HG03196 (cell line): ENCODE measurements at regions not wholly inside any gene's neighbourhood (a gene's known extent, or its start where the extent isn't known, plus 50 kb on each side); places are given as distances from the start of the nearest gene placed in this dataset.

Experiments used
- ATAC-seq: cut with Tn5 transposase; IDR thresholded peaks from one replicate; pipeline ENCODE4 v1.9.1; 2021; ENCODE audit not compliant: unreplicated experiment

DNA sequence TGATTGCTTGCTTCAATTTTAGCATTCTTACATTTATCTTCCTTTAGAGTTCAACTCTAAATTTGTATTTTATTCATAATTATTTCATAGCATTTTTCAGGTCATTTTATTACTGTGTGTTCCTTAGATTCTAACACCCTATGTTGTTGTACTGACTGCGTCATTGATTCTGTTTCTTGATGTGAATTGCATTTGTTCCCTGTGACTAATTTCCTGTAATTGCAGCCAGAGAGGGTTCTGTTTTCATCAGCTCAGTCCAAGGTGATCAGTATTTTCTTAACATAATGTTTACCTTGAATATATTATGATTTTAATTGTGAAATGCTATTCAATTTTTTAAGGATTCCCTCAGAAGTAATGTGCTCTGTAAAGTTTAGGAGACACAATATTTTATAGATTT is 970.2 kb upstream of the PIK3C3 start:
- no peak for ATAC-seq

DNA sequence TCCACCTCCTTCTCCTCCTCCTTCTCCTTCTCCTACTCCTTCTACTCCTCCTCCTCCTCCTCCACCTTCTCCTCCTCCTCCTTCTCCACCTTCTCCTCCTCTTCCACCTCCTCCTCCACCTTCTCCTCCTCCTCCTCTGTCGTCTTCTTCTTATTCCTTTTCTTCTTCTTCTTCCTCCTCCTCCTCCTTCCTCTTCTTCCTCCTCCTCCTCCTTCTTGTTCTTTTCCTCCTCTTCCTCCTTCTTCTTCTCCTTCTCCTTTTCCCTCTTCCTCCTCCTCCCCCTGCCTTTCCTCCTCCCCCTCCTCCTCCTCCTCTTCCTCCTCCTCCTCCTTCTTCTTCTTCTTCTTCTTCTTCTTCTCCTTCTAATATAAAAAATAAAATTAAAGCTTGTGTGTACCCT is 971.2 kb upstream of the PIK3C3 start:
- no peak for ATAC-seq

DNA sequence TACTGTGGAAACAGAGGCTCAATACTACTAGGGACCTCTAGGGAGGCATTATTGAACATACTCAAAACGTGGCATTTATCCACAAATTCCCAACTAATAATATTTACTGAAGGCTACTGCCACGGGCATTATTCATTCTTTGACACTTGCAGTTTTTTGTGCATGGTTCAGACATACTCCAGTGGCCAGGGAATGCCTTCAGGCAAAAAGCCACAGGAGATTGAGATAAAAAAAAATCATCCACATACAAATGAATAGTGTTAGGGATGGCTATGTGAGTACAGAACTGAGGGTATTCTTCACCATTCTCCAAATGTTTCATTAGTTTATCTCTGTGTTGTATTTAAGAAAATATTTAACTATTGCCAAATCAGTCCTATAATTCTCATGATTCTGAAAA is 974.9 kb upstream of the PIK3C3 start:
- no peak for ATAC-seq

DNA sequence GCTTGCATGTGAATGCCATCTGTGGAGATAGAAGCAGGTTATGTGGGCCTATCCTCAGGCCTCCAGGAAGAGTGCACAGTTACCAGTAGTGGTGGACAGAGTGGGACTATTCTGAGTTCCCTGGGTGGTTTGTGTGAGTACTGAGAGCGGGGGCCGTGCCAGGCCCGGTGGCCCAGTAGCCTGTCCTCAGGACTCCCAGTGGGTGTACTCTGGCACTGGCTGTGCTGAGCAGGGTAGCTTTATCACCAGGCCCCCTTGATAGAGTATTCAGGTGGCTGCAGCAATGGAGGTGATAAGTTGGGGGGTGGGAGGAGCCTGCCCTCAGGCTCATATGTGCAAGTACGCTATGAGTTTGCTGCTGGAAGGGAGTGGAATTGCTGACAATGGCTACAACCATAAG is 979.0 kb upstream of the PIK3C3 start:
- ATAC-seq, result no peak

DNA sequence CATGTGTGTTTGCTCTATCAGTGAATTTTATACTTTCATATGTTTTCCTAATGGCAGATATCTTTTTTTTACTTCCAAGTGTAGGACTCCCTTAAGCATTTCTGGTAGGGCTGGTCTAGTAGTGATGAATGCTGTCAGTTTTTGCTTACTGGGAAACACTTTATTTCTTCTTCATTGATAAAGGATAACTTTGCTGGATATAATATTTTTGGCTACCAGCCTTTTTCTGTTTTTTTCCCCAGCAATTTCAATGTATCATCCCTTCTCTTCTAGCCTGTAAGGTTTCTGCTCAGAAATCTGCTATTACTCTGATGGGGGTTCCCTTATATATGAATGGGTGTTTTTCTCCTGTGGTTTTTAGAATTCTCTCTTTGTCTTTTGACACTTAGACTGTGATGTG is 980.6 kb upstream of the PIK3C3 start:
- ATAC-seq, result no peak

DNA sequence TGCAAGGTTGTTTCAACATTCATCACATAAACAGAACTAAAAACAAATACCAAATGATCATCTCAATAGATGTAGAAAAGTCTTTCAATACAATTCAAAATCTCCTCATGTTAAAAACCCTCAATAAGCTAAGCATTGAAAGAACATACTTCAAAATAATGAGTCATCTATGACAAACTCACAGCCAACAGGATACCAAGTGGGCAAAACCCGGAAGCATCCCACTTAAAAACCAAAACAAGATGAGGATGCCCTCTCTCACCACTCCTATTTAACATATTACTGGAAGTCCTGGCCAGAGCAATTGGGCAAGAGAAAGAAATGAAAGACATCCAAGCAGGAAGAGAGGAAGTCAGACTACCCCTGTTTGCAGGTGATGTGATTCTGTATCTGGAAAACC is 992.2 kb upstream of the PIK3C3 start:
- ATAC-seq, result no peak

DNA sequence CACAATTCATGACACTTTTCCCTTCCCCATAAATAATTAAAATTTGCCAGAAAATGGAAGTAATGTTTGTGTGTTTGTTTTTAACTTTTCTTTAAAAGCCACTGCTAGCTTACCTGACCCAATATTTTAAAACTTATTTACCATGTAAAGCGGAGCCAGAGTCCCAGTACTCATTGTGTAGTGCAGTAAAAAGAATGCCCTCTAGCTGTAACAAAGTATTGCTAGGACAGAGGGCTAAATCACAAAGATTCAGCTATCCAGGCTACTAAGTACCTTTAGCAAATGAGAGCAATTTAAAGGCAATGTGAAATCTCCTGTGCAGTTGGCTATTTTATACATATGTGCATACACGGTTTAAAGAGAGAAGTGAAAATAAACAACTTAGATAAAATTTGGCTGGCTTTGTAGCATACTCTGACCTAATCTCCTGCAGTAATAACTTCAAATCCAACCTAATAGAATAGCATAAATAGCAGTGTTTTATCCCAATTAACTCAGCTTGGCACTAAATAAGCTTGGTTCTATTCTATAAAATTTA is 997.4 kb upstream of the PIK3C3 start:
- ATAC-seq, result no peak

DNA sequence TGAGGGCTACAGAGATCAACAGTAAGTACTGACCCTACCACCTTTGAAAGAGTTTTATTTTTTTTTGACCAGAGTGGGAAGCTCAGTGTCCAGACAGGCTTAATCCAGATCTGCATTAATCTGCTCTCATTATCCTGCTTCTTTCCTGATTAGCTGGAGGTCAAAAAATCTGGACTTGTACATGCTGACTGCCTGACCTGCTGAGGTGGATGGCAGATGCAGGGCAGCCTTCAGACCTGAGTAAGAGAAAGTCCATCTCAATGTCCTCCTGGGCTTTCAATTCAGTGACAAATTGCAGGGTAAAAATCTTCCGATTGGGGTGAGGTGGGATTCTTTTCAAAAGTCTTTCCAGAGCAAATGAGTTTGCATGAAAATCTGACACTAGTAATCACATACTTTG is 998.8 kb upstream of the PIK3C3 start:
- no peak for ATAC-seq

DNA sequence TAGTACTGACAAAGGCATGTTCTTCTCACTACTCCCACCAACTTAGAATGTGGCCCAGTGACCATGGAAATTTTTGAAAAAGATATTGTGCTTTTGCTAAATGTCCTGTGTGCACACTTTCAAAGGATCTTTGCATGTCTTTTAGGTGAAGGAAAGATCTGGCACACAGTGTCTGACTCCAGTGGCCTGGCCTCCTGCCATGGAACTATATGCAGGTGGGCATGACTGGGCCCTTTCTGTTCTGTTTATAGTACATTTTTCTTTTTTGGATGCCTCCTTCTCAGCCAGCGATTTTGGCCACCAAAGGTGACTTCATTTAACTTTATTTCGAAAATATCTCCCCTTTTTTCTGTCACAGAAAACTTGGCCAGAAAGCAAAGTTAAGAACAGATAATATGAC is 999.7 kb upstream of the PIK3C3 start:
- no peak for ATAC-seq

DNA sequence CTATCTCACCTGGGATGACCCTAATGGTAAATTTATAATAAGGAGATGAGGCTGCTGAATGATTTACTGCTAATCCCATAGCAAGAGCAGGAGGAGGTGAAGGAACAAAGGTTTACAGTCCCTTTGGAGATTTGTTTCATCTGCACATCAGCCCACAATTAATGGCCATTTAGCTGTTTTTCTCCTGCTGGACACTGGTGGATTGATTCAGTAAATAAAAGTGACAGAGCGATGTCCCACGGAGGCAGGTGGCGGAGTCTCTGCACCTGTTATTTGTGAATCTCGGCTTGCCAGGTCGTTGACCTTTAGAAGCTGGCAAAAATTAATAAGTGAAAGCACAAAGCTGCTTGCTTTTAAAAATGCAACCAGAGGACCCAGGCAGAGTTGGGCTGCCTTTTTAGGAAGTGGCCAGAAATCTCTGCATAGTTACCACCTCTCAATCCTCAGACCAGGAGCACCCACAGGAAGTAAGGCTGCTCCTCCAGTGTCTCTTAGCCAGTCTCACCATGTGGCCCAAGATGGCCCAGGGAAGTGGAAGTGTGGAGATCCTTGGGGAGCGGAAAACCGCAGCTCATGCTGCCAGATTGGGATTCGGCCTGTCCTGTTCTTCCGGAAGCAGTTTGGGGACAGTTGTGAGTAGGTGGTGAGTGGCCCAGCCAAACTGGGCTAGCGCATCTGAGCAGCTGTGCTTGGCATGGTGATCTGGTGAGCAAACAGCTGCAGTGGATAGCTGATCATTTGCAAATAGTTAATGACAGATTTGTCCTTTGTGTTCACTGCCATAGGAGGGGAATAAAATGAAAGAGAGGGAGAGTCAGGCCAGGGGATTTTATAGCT is 1005.7 kb upstream of the PIK3C3 start:
- no peak for ATAC-seq

DNA sequence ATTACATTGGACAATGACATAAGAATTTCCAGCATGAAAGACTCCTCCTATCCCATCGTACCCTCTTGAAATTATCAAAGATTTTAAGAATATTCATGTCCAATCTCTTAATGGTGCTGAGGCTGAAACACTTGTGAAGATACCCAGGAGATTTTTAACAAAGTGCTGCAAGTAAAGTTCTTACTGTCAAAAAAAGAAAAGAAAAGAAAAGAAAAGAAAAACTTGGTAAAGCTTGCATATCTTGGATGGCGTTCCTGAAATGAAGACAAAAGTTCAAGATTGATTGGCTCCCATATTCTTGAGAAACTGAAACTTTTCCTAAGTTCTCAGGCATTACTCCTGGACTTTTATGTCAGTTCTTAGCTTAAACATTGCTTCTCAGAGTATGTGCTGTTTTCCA is 1010.5 kb upstream of the PIK3C3 start:
- no peak for ATAC-seq

DNA sequence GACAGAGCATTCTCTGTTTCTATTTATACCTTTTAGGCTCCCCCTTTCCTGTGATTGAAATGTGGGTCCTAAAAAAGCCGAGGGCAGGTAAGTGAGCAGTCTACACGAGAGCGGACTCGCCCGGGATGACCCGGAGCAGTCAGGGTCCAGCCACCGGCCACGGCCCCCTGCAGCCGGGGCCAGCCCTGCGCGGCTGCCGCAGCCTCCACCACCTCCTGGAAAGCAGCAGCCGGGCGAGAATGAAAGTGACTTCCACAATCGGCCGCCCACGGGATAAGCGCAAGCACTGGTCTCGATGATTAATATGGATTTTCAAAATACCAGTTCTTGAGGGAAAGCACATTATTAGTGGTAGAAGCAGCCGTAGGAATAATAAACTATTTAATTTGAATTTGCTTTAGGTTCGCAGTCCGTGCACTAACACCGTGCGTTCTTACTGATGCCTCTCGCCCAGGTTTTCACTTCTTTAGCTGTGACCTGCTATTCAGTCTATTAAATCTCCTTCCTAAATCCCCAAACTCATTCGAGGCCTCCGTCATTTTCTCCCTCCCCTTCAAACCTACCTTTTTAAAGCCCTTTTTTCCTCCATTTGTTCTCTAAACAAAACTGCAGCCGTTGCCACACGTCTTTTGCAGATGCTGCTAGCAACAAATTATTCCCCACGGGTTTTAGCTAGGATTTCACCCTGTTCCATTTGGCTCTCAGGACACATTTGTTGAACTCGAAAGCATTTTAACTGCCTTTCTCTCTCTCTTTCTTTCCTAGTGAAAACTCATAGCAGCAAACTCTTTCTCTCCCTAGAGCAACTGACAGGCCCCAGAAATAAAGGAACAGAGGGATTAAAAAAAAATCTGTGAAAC is 1015.1 kb upstream of the PIK3C3 start:
- no peak for ATAC-seq

DNA sequence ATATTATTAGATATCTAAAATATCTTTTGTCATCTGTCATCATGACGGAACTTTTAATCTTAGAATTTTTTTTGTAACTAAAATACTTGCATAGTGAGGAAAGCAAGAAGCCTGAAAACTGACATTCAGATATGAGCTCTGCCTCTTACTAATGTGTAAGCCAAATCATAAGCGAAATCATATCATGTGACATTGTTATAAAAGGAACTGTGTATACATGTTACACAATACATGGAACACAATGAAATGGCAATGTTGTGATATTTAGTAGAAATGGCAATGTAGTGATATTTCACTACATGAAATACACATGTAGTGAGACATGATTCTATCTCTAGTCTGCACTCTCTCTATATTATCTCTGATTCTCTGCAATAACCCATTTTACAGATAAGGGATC is 1016.4 kb upstream of the PIK3C3 start:
- no peak for ATAC-seq

DNA sequence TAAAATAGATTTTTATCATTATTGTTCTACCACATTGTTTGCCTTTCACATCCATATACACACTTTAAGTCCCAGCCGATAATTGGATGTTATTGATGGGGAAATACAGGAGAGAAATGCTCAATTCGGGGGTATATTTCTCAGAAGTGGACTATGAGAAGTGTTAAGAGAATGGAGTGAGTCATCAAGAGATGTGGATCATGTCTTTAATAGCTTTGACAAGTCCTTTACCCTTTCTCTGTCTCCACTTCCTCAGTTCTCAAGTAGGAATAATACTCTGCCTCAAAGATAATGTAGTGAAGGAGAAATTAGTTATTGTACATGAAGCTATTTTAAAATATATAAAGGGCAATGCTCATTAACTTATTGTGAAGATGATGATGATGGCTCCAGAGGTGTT is 1017.6 kb upstream of the PIK3C3 start:
- ATAC-seq, result no peak

DNA sequence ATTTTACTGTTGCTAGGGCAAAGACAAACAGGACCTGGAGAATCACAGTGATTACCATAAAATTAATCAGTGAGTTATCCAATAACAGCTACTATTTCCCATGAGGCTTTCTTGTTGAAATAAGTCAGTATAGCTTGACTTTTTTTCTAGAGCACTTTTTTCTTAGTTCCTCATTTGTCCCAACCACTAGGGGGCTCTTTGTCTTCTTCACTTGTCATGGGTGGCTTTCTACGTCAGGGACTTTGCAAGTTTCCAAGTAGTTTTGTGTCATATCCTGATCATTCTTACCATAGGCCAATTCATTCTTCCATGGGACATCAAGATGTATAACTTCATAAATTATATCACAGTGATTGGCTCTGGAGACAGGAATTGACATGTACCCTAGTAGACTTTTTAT is 1019.6 kb upstream of the PIK3C3 start:
- ATAC-seq, result no peak

DNA sequence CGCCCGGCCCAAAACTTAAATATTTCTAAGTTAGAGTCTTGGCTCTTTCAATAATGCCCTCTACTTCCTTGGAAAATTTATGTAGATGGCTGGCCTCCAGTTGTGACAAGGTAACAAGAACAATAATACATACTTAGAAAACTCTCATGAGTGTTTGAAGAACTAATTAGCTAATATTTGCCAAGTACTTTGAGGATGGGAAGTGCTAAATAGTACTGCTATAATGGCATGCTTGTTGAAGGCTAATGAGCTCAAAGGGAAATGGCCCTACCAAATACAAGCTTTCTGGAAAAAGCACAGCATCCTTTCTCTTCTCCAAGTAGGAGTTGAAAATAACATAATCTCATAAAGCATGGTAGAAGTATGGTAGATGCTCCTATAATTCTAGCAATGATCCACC is 1022.2 kb upstream of the PIK3C3 start:
- ATAC-seq, result no peak

DNA sequence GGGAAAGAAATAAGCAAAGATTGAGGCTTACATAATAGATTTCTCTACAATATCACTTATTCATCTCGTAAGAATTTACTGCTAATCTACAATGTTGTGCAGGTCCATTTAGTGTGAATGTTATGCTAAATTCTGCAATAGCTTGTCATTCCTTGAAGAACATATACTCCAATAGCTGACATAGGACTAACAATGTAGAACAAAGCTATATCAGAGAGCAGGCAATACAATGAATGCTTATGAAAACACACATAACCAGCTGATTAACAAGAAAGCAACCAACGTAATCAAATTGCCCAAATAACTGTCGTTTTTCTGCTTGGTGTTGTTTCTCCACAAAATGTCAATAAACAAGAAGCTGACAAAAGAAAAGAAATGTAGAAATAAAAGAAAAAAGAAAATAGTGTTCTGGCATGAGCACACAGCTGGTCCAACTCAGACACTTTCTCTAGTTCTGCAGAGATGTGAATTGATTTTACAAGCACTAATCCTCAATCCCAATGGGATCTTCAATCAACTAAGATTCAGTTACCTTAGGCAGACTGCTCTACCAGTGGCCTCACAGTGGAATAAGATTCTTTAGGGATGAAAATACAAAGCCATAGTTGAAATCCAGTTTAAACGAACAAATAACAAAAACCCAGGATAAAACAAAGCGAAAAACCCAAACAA is 1024.7 kb upstream of the PIK3C3 start:
- ATAC-seq, result no peak

DNA sequence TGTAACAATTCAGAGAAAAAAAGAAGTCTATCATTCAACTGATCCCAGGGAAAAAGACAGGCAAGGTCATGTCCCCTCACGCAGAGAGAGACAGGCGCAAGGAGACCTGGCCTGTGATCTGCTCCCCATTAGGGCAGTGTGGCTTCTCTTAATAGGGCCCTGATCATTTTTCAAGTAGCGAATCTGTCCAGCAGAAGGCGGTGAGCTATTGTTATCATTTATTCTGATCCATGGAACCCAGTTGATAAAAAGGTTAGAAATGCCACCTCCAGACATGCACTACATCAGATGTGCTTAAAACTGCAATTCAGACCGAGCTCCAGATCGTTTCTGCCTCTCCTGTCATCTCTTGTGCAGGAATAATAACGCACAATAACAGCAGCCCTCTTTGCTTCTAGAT is 1025.6 kb upstream of the PIK3C3 start:
- no peak for ATAC-seq

DNA sequence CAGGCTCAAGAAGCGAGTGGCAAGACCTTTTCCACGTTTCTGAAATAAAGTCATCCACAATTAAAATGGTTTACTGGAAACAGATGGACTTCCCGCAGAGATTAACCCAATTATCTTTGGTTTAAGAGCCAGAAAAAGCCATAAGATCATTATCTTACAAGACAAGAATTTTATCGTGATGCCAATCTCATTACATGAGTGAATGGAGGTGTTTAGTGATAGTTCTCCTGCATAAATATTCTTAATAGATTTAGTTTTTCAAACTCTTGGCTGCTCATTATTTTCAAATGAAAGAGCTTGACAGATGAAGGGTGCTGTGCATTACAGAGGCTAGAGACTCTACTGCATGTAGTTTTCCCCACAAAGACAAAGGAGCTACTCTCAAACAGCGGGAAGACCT is 1028.4 kb upstream of the PIK3C3 start:
- no peak for ATAC-seq

DNA sequence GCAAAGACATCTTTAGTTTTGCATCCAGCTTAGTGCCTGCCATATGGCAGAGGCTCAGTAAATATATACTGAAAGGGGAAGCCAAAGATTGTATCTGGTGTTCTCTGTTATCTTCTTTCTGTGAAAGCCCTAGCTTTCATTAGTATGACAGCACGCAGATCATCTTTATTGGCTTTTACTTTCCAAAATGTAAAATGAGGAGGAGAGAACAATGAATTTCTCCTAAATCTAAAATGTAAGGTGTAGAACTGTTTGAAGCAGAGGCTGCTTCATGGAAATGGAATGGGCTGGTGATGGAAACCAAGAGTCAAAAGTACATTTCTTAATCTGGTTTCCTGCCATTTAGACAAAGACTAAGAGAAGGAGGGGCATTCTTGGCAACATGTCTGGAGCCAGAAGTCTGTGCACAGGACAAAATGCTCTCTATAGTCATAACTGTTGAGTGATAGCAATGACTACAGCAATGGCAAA is 1029.9 kb upstream of the PIK3C3 start:
- ATAC-seq, result no peak

DNA sequence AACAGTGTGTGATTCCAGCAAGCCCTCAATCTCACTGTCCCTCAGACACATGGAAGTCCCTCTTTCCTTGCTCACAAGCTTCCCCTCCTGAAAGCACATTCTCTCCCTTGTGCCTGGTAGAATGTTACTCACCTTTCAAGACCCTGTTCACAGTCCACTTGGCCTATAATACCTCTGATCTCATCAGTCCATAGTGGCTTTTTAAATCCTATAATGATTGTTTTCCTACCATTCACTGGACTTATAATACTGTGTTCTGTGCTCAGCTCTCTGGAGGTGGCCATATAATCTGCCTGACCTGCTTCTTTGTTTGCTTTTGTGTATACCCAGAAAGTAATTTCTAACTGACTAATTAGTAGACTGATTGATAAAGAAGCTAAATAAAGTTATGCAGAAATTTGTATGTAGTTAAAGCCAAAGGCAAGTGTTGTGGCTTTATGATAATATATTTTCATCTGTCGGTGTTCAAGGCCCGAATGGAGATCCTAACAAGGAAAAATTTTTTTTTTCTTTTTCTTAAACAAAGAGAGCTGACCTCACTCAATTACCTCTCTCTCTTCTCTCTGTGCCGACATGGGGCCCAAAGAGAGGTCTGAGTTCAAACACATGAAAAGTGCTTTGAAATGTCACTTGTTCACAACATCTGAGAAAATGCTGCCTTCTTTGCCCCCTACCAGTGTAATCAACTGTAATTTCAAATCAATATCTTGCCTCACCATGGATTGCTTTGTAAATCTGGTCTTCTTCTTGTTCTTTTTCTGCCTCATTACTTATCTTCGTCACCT is 1033.0 kb upstream of the PIK3C3 start:
- ATAC-seq, result no peak
